Panc1 (cell line): ENCODE measurements at regions not wholly inside any gene's neighbourhood (a gene's known extent, or its start where the extent isn't known, plus 50 kb on each side); places are given as distances from the start of the nearest gene placed in this dataset.

Source experiments
- ATAC-seq: fragments of 200-7000 bp; cut with Tn5 transposase; 2 replicates; pipeline ENCODE4 v1.9.1; 2020; ENCODE audit warnings: mild to moderate bottlenecking, moderate library complexity
- BruUV-seq: library from RNA; stranded (reverse); fragments of 400-500 nt; replicated peaks from 2 replicates; lab custom pipeline; 2021; lab: Mats Ljungman, UMichigan
- CTCF ChIA-PET: fragments of 300-600 bp; sonication (Branson Sonifier 250); formaldehyde crosslinking; loops from one replicate; lab custom pipeline; 2022; ENCODE audit warnings: antibody characterized with exemption; lab: Charles Lee
- POLR2A ChIA-PET: fragments of 300-600 bp; sonication (Branson Sonifier 250); formaldehyde crosslinking; loops from one replicate; lab custom pipeline; 2022; ENCODE audit warnings: antibody characterized with exemption; lab: Charles Lee
- DNase-seq: peaks from one replicate; pipeline ENCODE4 v3.0.0-alpha.2; 2010; ENCODE audit warnings: low read depth, low spot score
- H3K27ac ChIP-seq: 2 replicates; pipeline ENCODE4 v1.5.1; 2011; ENCODE audit warnings: mild to moderate bottlenecking, low read length, inconsistent platforms
- H3K27me3 ChIP-seq: fragments of 200-500 bp; sonication (Bioruptor generic); 2 replicates; pipeline ENCODE4 v1.6.0; 2014; ENCODE audit warnings: low read length, inconsistent platforms; ENCODE audit not compliant: control insufficient read depth, insufficient read depth
- H3K36me3 ChIP-seq: fragments of 200-500 bp; sonication (Bioruptor generic); 2 replicates; pipeline ENCODE4 v1.5.1; 2014; ENCODE audit warnings: inconsistent platforms, mild to moderate bottlenecking, low read length, moderate library complexity; ENCODE audit not compliant: control insufficient read depth, insufficient read depth
- H3K4me1 ChIP-seq: 2 replicates; pipeline ENCODE4 v1.5.1; 2011; ENCODE audit warnings: inconsistent platforms, mild to moderate bottlenecking, low read length, moderate library complexity; ENCODE audit not compliant: control insufficient read depth, insufficient read depth
- H3K4me3 ChIP-seq, 2 experiments: 2 replicates each; pipeline ENCODE4 v1.5.1; 2011 to 2012; ENCODE audit warnings: low read depth in 2 of 2, low read length in 2 of 2, mild to moderate bottlenecking in 2 of 2, inconsistent platforms in 1 of 2, moderate library complexity in 1 of 2
- H3K9me3 ChIP-seq: fragments of 200-500 bp; sonication (Bioruptor generic); 2 replicates; pipeline ENCODE4 v1.5.1; 2014; ENCODE audit warnings: low read depth, mild to moderate bottlenecking, inconsistent platforms, low read length, moderate library complexity; ENCODE audit not compliant: control insufficient read depth, insufficient read depth
- POLR2AphosphoS5 ChIP-seq: IDR thresholded peaks from 2 replicates; pipeline ENCODE4 v1.6.1; 2012; ENCODE audit warnings: mild to moderate bottlenecking, low read depth, low read length, moderate library complexity
- SIN3A ChIP-seq: IDR thresholded peaks from 2 replicates; pipeline ENCODE4 v1.6.1; 2012; ENCODE audit warnings: low read depth, mild to moderate bottlenecking, low read length, moderate library complexity, borderline replicate concordance; ENCODE audit not compliant: insufficient read depth
- TCF7L2 ChIP-seq: IDR thresholded peaks from 2 replicates; pipeline ENCODE4 v1.6.1; 2011; ENCODE audit warnings: mild to moderate bottlenecking, low read depth, low read length, inconsistent platforms
- in situ Hi-C: cut with HindIII; loops from 2 replicates; pipeline ENCODE4 v1.10.0; 2016; ENCODE audit warnings: low sequenced_read_pairs, low pct_unique_long_range_greater_than_20kb
- intact Hi-C: fragments of 100-400 bp; cut with micrococcal nuclease; formaldehyde crosslinking; loops from one replicate; pipeline ENCODE4 v1.10.0; 2022; ENCODE audit not compliant: unreplicated experiment
- TF ChIP-seq, protein P1 (sequence below), 2 experiments: IDR thresholded peaks; 2 replicates each; pipeline ENCODE4 v1.6.1; 2011 to 2012; ENCODE audit warnings: low read depth in 2 of 2, control low read depth in 1 of 2, low read length in 1 of 2, mild to moderate bottlenecking in 1 of 2, moderate library complexity in 1 of 2; ENCODE audit not compliant: insufficient read depth in 1 of 2
- TF ChIP-seq, protein P2 (sequence below): fragments of 450-650 bp; IDR thresholded peaks from 2 replicates; pipeline ENCODE4 v1.5.1; 2017; ENCODE audit warnings: mild to moderate bottlenecking

GRCh38 chr3:78517965-78518364 lies 1249.8 kb downstream of the ROBO1 start:
- H3K4me3 ChIP-seq: no peak overlapping the region
- ATAC-seq: no peak
- TF ChIP-seq, protein P1, sequence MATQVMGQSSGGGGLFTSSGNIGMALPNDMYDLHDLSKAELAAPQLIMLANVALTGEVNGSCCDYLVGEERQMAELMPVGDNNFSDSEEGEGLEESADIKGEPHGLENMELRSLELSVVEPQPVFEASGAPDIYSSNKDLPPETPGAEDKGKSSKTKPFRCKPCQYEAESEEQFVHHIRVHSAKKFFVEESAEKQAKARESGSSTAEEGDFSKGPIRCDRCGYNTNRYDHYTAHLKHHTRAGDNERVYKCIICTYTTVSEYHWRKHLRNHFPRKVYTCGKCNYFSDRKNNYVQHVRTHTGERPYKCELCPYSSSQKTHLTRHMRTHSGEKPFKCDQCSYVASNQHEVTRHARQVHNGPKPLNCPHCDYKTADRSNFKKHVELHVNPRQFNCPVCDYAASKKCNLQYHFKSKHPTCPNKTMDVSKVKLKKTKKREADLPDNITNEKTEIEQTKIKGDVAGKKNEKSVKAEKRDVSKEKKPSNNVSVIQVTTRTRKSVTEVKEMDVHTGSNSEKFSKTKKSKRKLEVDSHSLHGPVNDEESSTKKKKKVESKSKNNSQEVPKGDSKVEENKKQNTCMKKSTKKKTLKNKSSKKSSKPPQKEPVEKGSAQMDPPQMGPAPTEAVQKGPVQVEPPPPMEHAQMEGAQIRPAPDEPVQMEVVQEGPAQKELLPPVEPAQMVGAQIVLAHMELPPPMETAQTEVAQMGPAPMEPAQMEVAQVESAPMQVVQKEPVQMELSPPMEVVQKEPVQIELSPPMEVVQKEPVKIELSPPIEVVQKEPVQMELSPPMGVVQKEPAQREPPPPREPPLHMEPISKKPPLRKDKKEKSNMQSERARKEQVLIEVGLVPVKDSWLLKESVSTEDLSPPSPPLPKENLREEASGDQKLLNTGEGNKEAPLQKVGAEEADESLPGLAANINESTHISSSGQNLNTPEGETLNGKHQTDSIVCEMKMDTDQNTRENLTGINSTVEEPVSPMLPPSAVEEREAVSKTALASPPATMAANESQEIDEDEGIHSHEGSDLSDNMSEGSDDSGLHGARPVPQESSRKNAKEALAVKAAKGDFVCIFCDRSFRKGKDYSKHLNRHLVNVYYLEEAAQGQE (IDR thresholded peaks at IDR 0.05; ENCODE audit: insufficient read depth in 1 of 2, low read depth in 2 of 2, low read length in 1 of 2): no peak
- TF ChIP-seq SIN3A (no peak), POLR2AphosphoS5 (no peak), TCF7L2 (no peak)
- TF ChIP-seq, protein P2, sequence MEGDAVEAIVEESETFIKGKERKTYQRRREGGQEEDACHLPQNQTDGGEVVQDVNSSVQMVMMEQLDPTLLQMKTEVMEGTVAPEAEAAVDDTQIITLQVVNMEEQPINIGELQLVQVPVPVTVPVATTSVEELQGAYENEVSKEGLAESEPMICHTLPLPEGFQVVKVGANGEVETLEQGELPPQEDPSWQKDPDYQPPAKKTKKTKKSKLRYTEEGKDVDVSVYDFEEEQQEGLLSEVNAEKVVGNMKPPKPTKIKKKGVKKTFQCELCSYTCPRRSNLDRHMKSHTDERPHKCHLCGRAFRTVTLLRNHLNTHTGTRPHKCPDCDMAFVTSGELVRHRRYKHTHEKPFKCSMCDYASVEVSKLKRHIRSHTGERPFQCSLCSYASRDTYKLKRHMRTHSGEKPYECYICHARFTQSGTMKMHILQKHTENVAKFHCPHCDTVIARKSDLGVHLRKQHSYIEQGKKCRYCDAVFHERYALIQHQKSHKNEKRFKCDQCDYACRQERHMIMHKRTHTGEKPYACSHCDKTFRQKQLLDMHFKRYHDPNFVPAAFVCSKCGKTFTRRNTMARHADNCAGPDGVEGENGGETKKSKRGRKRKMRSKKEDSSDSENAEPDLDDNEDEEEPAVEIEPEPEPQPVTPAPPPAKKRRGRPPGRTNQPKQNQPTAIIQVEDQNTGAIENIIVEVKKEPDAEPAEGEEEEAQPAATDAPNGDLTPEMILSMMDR: no peak
- no peaks in the 10 kb centered on the region for H3K27me3 ChIP-seq
- no peaks in the 10 kb centered on the region for H3K4me1 ChIP-seq
- intact Hi-C loops (no loop called here), in situ Hi-C loops (no loop called here)
- no peak overlapping the region for H3K27ac ChIP-seq
- H3K36me3 ChIP-seq: no peaks in the 10 kb centered on the region
- ChIA-PET POLR2A (no interaction called here), CTCF (no interaction called here)
- H3K9me3 ChIP-seq: no peaks in the 10 kb centered on the region
- no TSS peak for BruUV-seq
- DNase-seq: no peak

- H3K27ac ChIP-seq: no peak overlapping the region
- no peak overlapping the region for H3K4me3 ChIP-seq
- H3K36me3 ChIP-seq: no peaks in the 10 kb centered on the region
- no peak for ATAC-seq
- H3K27me3 ChIP-seq: no peaks in the 10 kb centered on the region
- in situ Hi-C loops (no loop called here), intact Hi-C loops (no loop called here)
- TF ChIP-seq, protein P2: no peak
- TF ChIP-seq TCF7L2 (no peak), SIN3A (no peak), POLR2AphosphoS5 (no peak)
- TF ChIP-seq, protein P1 (IDR thresholded peaks at IDR 0.05; ENCODE audit: insufficient read depth in 1 of 2, low read depth in 2 of 2, low read length in 1 of 2): no peak
- POLR2A ChIA-PET: no interaction called here
- CTCF ChIA-PET: no interaction called here
- no TSS peak for BruUV-seq
- DNase-seq: no peak
- no peaks in the 10 kb centered on the region for H3K4me1 ChIP-seq
- H3K9me3 ChIP-seq: no peaks in the 10 kb centered on the region
Measured at GRCh38 chr3:78519281-78519680, 1248.5 kb downstream of the ROBO1 start.
